H1 (cell line): ENCODE measurements at regions not wholly inside any gene's neighbourhood (a gene's known extent, or its start where the extent isn't known, plus 50 kb on each side); places are given as distances from the start of the nearest gene placed in this dataset.

Experiments
- CTCF ChIA-PET: fragments of 300-600 bp; sonication (Branson Sonifier 250); formaldehyde crosslinking; loops from one replicate; lab custom pipeline; 2021; ENCODE audit not compliant: partially characterized antibody; lab: Charles Lee
- POLR2A ChIA-PET: fragments of 300-600 bp; sonication (Branson Sonifier 250); formaldehyde crosslinking; loops from one replicate; lab custom pipeline; 2021; ENCODE audit warnings: inconsistent platforms; ENCODE audit not compliant: partially characterized antibody; lab: Charles Lee
- DNase-seq, 2 experiments: peaks; one replicate each; pipeline versions ENCODE4 v3.0.0 to v3.0.0-alpha.2; 2010 to 2022; ENCODE audit warnings: low spot score in 2 of 2, low read depth in 1 of 2, mixed read lengths in 1 of 2
- FAIRE-seq: peaks from 2 replicates; lab custom pipeline; 2011; peaks lifted over from hg19 to GRCh38; lab: Jason Lieb, UNC
- H2AFZ ChIP-seq: 2 replicates; pipeline ENCODE4 v1.8.1; 2012; ENCODE audit warnings: low read length, inconsistent platforms
- H2AK5ac ChIP-seq: 2 replicates; pipeline ENCODE4 v1.6.1; 2013; ENCODE audit warnings: low read depth, low read length
- H2BK120ac ChIP-seq: replicated peaks from 2 replicates; pipeline ENCODE3; 2013; ENCODE audit warnings: low read depth, low read length, inconsistent platforms
- H2BK12ac ChIP-seq: 2 replicates; pipeline ENCODE4 v1.6.1; 2013; ENCODE audit warnings: low read depth, low read length
- H2BK15ac ChIP-seq: 2 replicates; pipeline ENCODE4 v1.6.1; 2013; ENCODE audit warnings: low read length
- H2BK20ac ChIP-seq: 2 replicates; pipeline ENCODE4 v1.6.1; 2013; ENCODE audit warnings: low read length
- H2BK5ac ChIP-seq: 2 replicates; pipeline ENCODE4 v1.6.1; 2013; ENCODE audit warnings: low read depth, low read length
- H3K14ac ChIP-seq: 2 replicates; pipeline ENCODE4 v1.6.1; 2013; ENCODE audit warnings: inconsistent platforms; ENCODE audit not compliant: insufficient read length
- H3K18ac ChIP-seq: 2 replicates; pipeline ENCODE4 v1.6.1; 2013; ENCODE audit warnings: low read length; ENCODE audit errors: extremely low read depth
- H3K23ac ChIP-seq: 2 replicates; pipeline ENCODE4 v1.6.1; 2013; ENCODE audit warnings: inconsistent platforms; ENCODE audit not compliant: insufficient read length
- H3K23me2 ChIP-seq: 2 replicates; pipeline ENCODE4 v1.6.1; 2013; ENCODE audit warnings: low read depth, low read length
- H3K27ac ChIP-seq: 2 replicates; pipeline ENCODE4 v1.6.1; 2011; ENCODE audit warnings: low read depth, low read length, inconsistent platforms
- H3K27me3 ChIP-seq, 4 experiments: replicated peaks in 1 of 4; 1 replicate in 1 of 4; 2 replicates in 3 of 4; pipeline versions ENCODE4 v1.6.1 to v1.8.1; 2011 to 2013; ENCODE audit warnings: low read length in 3 of 4, mild to moderate bottlenecking in 3 of 4, inconsistent platforms in 2 of 4, mixed read lengths in 2 of 4, moderate library complexity in 1 of 4; ENCODE audit not compliant: control insufficient read depth in 3 of 4, insufficient read depth in 3 of 4; ENCODE audit errors: extremely low read depth in 1 of 4
- H3K36me3 ChIP-seq, 4 experiments: 2 replicates each; pipeline versions ENCODE4 v1.6.1 to v1.8.1; 2011 to 2013; ENCODE audit warnings: mild to moderate bottlenecking in 4 of 4, low read length in 3 of 4, moderate library complexity in 2 of 4, control low read depth in 1 of 4, inconsistent platforms in 1 of 4; ENCODE audit not compliant: insufficient read depth in 4 of 4, control insufficient read depth in 2 of 4
- H3K4ac ChIP-seq: replicated peaks from 2 replicates; pipeline ENCODE3; 2013; ENCODE audit warnings: low read length, low read depth, mixed read lengths, inconsistent platforms; ENCODE audit not compliant: insufficient read length
- H3K4me1 ChIP-seq, 4 experiments: replicated peaks in 1 of 4; 1 replicate in 1 of 4; 2 replicates in 3 of 4; pipeline versions ENCODE4 v1.6.1 to v1.8.1; 2011 to 2013; ENCODE audit warnings: low read length in 3 of 4, inconsistent platforms in 2 of 4, mixed read lengths in 1 of 4; ENCODE audit not compliant: insufficient read depth in 4 of 4, control insufficient read depth in 3 of 4
- H3K4me2 ChIP-seq, 2 experiments: 2 replicates each; pipeline versions ENCODE4 v1.6.1 to v1.8.1; 2011 to 2013; ENCODE audit warnings: low read depth in 2 of 2, low read length in 2 of 2, control low read depth in 1 of 2, inconsistent platforms in 1 of 2, mild to moderate bottlenecking in 1 of 2; ENCODE audit not compliant: insufficient read depth in 1 of 2
- H3K4me3 ChIP-seq, 4 experiments: fragments of 200-600, 300-600 bp in 1 of 4; sonication (generic), shearing (Covaris generic), sonication (Bioruptor Twin) in 1 of 4; 2 replicates each; pipeline versions ENCODE4 v1.5.1 to v1.8.1; 2011 to 2016; ENCODE audit warnings: low read length in 4 of 4, low read depth in 3 of 4, control low read depth in 2 of 4, inconsistent platforms in 2 of 4, mild to moderate bottlenecking in 2 of 4, mixed read lengths in 1 of 4, moderate library complexity in 1 of 4; ENCODE audit not compliant: insufficient read depth in 2 of 4; ENCODE audit errors: extremely low read depth in 1 of 4
- H3K56ac ChIP-seq: replicated peaks from 2 replicates; pipeline ENCODE3; 2013; ENCODE audit warnings: low read depth, mild to moderate bottlenecking, mixed read lengths, low read length, inconsistent platforms; ENCODE audit not compliant: insufficient read length
- H3K79me1 ChIP-seq: 2 replicates; pipeline ENCODE4 v1.6.1; 2013; ENCODE audit warnings: low read depth, low read length, control low read depth
- H3K79me2 ChIP-seq, 2 experiments: 2 replicates each; pipeline versions ENCODE4 v1.6.1 to v1.8.1; 2012 to 2013; ENCODE audit warnings: low read length in 2 of 2, mild to moderate bottlenecking in 2 of 2, inconsistent platforms in 1 of 2; ENCODE audit not compliant: insufficient read depth in 2 of 2, control insufficient read depth in 1 of 2
- H3K9ac ChIP-seq, 4 experiments: replicated peaks in 1 of 4; 1 replicate in 1 of 4; 2 replicates in 3 of 4; pipeline versions ENCODE4 v1.6.1 to v1.8.1; 2011 to 2013; ENCODE audit warnings: low read depth in 3 of 4, low read length in 3 of 4, control low read depth in 2 of 4, mild to moderate bottlenecking in 2 of 4, moderate library complexity in 2 of 4, inconsistent platforms in 1 of 4; ENCODE audit errors: extremely low read depth in 1 of 4
- H3K9me3 ChIP-seq, 2 experiments: 2 replicates each; pipeline versions ENCODE4 v1.6.1 to v1.8.1; 2012 to 2013; ENCODE audit warnings: mild to moderate bottlenecking in 2 of 2, moderate library complexity in 2 of 2, control low read depth in 1 of 2, inconsistent platforms in 1 of 2, low read depth in 1 of 2, low read length in 1 of 2, mixed read lengths in 1 of 2; ENCODE audit not compliant: insufficient read depth in 2 of 2
- H4K20me1 ChIP-seq, 2 experiments: replicated peaks in 1 of 2; 2 replicates each; pipeline versions ENCODE3 to v1.8.1; 2011 to 2013; ENCODE audit warnings: inconsistent platforms in 2 of 2, low read length in 2 of 2, mild to moderate bottlenecking in 1 of 2; ENCODE audit not compliant: insufficient read depth in 2 of 2, control insufficient read depth in 1 of 2
- H4K5ac ChIP-seq: 2 replicates; pipeline ENCODE4 v1.6.1; 2013; ENCODE audit warnings: low read length, low read depth, mixed read lengths, inconsistent platforms; ENCODE audit not compliant: insufficient read length
- H4K8ac ChIP-seq: 2 replicates; pipeline ENCODE4 v1.8.0; 2013; ENCODE audit warnings: mild to moderate bottlenecking, moderate library complexity, low read length, inconsistent platforms; ENCODE audit not compliant: insufficient read depth; ENCODE audit errors: extremely low read depth
- H4K91ac ChIP-seq: replicated peaks from 2 replicates; pipeline ENCODE3; 2013; ENCODE audit warnings: low read length, mixed read lengths, inconsistent platforms; ENCODE audit not compliant: insufficient read length
- CBX8 ChIP-seq: fragments of 300-800, 300-1000 bp; sonication (generic); IDR thresholded peaks from 2 replicates; pipeline ENCODE4 v1.7.1; 2016; ENCODE audit warnings: low read depth, low read length, borderline replicate concordance
- FOSL1 ChIP-seq: IDR thresholded peaks from 2 replicates; pipeline ENCODE4 v1.6.1; 2011; ENCODE audit warnings: mild to moderate bottlenecking, low read depth, low read length, moderate library complexity; ENCODE audit not compliant: insufficient read depth
- PHF8 ChIP-seq: fragments of 200-600 bp; sonication (generic); conservative IDR thresholded peaks from 2 replicates; pipeline ENCODE4 v1.7.1; 2012; ENCODE audit warnings: low read depth, mild to moderate bottlenecking, inconsistent platforms, low read length, moderate library complexity
- RAD21 ChIP-seq, 2 experiments: IDR thresholded peaks in 1 of 2; conservative IDR thresholded peaks in 1 of 2; 2 replicates each; pipeline ENCODE4 v1.6.1; 2011; ENCODE audit warnings: low read depth in 2 of 2, low read length in 2 of 2, improper control_type of control experiment in 1 of 2, inconsistent platforms in 1 of 2, mild to moderate bottlenecking in 1 of 2, moderate library complexity in 1 of 2
- SP4 ChIP-seq: IDR thresholded peaks from 2 replicates; pipeline ENCODE4 v1.6.1; 2012; ENCODE audit warnings: low read length, inconsistent platforms
- TAF1 ChIP-seq: IDR thresholded peaks from 2 replicates; pipeline ENCODE4 v1.6.1; 2011; ENCODE audit warnings: mild to moderate bottlenecking, low read depth, low read length
- ZNF274 ChIP-seq: IDR thresholded peaks from 2 replicates; pipeline ENCODE4 v1.7.0; 2012; ENCODE audit warnings: low read length, borderline replicate concordance; ENCODE audit errors: extremely low read depth
- WGBS, 2 experiments: shearing (Covaris generic) in 1 of 2; methylation state at CpG; one replicate each; pipeline versions ENCODE4 v1.1.6 to v1.1.7; 2013 to 2015; ENCODE audit warnings: low lambda C conversion rate in 2 of 2, mixed read lengths in 2 of 2, inconsistent platforms in 1 of 2, low coverage in 1 of 2, missing lambda C conversion rate in 1 of 2; ENCODE audit not compliant: insufficient replicate concordance in 2 of 2, insufficient coverage in 1 of 2, insufficient read length in 1 of 2; ENCODE audit errors: extremely low coverage in 1 of 2, missing lambda C conversion rate in 1 of 2; 5-methylcytosine and 5-hydroxymethylcytosine counted together
- TF ChIP-seq, protein P1 (sequence below): IDR thresholded peaks from 2 replicates; pipeline ENCODE4 v1.6.1; 2012; ENCODE audit warnings: inconsistent platforms

DNA sequence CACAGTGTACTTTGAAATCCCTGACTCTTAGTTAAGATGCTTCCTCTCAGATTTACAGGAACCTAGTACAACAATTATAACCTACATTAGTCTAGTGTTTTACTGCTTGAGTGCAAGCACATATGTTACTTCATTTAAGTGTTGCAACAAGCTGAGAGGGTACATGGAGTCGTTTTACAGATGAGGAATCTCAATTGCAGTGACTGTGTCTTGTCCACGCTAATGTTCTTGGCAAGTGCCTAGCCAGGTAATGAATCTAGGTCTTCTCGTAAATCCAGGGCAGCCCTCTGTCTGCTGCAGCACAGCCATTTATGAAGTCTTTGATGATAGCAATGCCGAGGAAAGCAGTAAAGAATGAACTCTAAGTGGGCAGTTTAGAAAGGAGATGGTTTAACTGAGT is 384.4 kb upstream of the ARPP21 start:
- H4K8ac ChIP-seq, result no peak overlapping the region
- no peak for DNase-seq
- H4K5ac ChIP-seq, result no peak overlapping the region
- H2AK5ac ChIP-seq, result no peak overlapping the region
- H2BK20ac ChIP-seq, result no peak overlapping the region
- H3K79me1 ChIP-seq, result no peaks in the 10 kb centered on the region
- no peaks in the 10 kb centered on the region for H4K20me1 ChIP-seq
- H3K23me2 ChIP-seq, result no peaks in the 10 kb centered on the region
- H3K36me3 ChIP-seq, result no peaks in the 10 kb centered on the region
- CTCF ChIA-PET, result interaction anchor here (1.1 kb wide), 1 partner anchor 699 kb away, joined by 3 read pairs; no protein-coding TSS in a partner anchor
- FAIRE-seq, result no peak
- H2BK12ac ChIP-seq, result no peak overlapping the region
- no peak overlapping the region for H3K14ac ChIP-seq
- H3K18ac ChIP-seq, result no peak overlapping the region
- no peak overlapping the region for H2BK5ac ChIP-seq
- H4K91ac ChIP-seq, result no peak overlapping the region
- H2AFZ ChIP-seq, result no peak overlapping the region
- no peak overlapping the region for H2BK120ac ChIP-seq
- POLR2A ChIA-PET, result no interaction called here
- H3K79me2 ChIP-seq, result no peaks in the 10 kb centered on the region
- no peak overlapping the region for H3K4ac ChIP-seq
- H3K27ac ChIP-seq, result no peak overlapping the region
- no peak overlapping the region for H2BK15ac ChIP-seq
- H3K9me3 ChIP-seq, result no peaks in the 10 kb centered on the region
- 91% methylated on average over 4 of the region's 4 CpGs; no CpG with 5 or more reads in 1 of the 2 experiments for WGBS, 2 experiments
- H3K27me3 ChIP-seq, result no peaks in the 10 kb centered on the region
- H3K4me3 ChIP-seq, result no peak overlapping the region
- H3K56ac ChIP-seq, result no peak overlapping the region
- H3K23ac ChIP-seq, result no peak overlapping the region
- H3K4me2 ChIP-seq, result no peak overlapping the region
- H3K9ac ChIP-seq, result no peak overlapping the region
- TF ChIP-seq TAF1 (no peak), FOSL1 (no peak), RAD21 (IDR thresholded peaks at IDR 0.05 in 1 of 2, conservative IDR thresholded peaks at IDR 0.05 in 1 of 2; ENCODE audit: low read depth in 2 of 2, low read length in 2 of 2) (no peak), CBX8 (no peak), ZNF274 (no peak), PHF8 (no peak), SP4 (no peak)
- TF ChIP-seq, protein P1, sequence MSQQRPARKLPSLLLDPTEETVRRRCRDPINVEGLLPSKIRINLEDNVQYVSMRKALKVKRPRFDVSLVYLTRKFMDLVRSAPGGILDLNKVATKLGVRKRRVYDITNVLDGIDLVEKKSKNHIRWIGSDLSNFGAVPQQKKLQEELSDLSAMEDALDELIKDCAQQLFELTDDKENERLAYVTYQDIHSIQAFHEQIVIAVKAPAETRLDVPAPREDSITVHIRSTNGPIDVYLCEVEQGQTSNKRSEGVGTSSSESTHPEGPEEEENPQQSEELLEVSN, result no peak
- TF ChIP-seq, all 59 proteins: peak for 0
- no peaks in the 10 kb centered on the region for H3K4me1 ChIP-seq
